HG03442 (cell line): ENCODE measurements at regions not wholly inside any gene's neighbourhood (a gene's known extent, or its start where the extent isn't known, plus 50 kb on each side); places are given as distances from the start of the nearest gene placed in this dataset.
"Not testable (repeated sequence)": the region's sequence is repeated elsewhere in the genome, so short reads cannot be mapped to it uniquely, and the experiment has no call there.

Experiments
- ATAC-seq: cut with Tn5 transposase; IDR thresholded peaks from one replicate; pipeline ENCODE4 v1.9.1; 2021; ENCODE audit warnings: mild to moderate bottlenecking, moderate library complexity; ENCODE audit not compliant: unreplicated experiment

DNA sequence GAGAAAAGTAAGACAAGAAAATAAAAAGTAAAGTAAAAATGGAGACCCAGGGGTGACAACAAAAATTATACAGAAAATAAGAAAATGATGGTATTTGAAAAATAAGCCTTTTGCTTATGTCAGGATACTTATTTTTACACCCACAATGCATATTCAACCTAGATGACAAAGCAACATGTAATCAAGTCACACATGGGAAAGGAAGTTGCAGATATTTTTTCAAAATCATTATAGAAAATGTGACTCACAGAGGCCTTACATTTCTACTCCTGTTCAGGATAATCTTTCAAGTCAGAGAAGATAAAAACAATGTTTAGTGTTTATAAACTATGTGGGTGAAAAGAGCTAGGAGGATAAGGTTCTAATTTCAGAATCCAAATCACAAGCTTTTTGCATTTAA is 275.3 kb upstream of the UBE2E3 start:
- no peak for ATAC-seq

DNA sequence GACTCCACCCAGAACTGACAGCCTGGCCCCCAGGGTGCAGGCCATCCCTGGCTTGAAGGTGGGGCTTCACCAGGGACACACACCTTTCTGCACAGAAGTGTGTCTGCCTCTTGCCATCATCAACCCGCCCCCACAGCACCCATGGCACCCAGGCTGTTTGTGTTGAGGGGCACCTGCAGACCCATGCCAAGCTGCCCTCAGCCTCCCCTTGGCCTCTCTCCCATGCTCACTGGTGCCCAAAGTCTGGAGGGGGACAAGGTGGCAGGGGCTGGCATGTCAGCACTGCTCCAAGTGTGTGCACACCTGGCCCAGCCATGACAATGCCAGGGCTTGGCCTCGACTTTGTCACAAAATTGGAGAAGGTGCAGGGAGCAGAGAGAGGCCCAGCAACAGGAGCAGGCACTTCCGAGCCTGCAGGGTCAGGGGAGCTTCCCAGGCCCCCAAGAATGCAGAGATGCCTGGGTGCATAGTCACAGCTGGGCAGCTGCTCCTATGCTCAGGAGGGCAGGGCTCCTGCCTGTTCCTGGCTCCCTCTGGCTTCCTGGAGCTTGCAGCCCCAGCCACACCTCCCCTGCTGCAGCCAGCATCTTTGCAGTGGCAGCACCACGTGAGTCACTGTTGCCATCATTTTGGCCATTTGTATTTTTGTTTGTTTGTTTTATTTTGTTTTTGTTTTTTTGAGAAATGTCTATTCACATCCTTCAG is 280.6 kb upstream of the UBE2E3 start:
- no peak for ATAC-seq

DNA sequence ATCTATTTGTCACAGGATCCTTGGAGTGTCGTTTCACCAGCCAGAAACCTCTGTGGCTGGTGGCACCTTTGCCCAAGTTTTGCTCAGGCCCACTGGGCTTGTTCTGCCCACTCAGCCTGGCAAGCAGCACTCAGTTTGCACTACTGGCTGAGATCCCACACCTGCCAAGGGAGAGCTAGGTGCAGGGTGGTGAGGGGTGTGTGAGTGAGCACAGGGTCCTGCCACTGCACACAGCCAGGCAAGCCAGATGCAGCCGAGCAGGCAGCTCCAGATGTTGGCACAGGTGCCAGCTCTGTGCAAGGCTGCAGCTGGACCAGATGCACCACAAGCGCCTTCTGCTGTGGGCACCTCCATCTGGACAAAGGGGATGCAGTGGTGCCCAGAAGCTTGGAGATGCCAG is 281.7 kb upstream of the UBE2E3 start:
- no peak for ATAC-seq

- no peak for ATAC-seq
Measured at GRCh38 chr2:180695586-180696401, 284.6 kb upstream of the UBE2E3 start.

DNA sequence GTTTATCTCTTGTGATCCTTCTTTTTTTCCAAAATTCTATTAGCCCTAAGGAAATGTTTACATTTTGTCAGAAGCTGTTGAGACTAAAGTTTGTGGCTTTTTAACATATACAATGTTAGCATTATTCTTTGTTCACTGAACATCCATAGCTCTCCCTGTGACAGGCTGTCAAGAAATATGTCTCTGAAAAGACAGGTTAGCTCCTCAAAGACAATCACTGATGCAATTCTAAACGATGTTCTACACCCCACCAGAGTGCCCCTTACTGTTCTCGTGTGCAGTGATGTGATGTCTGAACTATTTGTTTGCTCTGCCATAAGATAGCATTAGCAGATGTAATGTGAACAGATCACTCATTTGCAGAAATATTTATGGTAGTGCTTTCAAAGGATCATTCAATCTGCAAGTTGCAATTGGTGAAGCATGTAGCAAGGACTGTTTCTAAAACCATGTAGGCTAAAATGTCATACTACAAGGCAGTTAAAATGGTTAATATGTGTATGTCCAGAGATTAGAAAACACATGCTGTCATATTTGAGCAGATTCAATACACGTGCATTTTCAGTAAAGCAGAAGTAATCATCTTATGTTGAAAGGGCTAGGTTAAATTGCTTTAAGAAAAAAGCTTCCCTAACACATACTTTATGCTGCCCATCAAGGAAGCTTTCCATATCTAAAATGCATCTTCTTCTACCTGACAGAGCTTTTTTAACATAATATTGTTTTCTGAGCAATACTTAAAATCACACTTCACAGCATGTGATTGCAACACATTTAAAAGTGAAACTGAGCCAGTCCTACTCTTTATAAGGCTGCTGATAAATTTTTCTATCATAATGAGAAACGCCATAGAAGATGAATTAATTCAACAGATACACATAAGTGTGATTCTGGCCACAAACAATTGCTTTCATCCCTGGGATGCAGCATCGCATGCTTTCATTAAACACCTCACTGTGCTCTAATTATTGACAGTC is 285.7 kb upstream of the UBE2E3 start:
- ATAC-seq: no peak

- no peak for ATAC-seq
Measured at GRCh38 chr2:180692322-180692721, 288.1 kb upstream of the UBE2E3 start.

DNA sequence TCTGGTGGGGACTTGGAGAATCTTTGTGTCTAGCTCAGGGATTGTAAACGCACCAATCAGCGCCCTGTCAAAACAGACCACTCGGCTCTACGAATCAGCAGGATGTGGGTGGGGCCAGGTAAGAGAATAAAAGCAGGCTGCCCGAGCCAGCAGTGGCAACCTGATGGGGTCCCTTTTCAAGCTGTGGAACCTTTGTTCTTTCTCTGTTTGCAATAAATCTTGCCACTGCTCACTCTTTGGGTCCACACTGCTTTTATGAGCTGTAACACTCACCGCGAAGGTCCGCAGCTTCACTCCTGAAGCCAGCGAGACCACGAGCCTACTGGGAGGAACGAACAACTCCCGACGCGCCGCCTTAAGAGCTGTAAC is 288.6 kb upstream of the UBE2E3 start:
- not testable (repeated sequence) for ATAC-seq

DNA sequence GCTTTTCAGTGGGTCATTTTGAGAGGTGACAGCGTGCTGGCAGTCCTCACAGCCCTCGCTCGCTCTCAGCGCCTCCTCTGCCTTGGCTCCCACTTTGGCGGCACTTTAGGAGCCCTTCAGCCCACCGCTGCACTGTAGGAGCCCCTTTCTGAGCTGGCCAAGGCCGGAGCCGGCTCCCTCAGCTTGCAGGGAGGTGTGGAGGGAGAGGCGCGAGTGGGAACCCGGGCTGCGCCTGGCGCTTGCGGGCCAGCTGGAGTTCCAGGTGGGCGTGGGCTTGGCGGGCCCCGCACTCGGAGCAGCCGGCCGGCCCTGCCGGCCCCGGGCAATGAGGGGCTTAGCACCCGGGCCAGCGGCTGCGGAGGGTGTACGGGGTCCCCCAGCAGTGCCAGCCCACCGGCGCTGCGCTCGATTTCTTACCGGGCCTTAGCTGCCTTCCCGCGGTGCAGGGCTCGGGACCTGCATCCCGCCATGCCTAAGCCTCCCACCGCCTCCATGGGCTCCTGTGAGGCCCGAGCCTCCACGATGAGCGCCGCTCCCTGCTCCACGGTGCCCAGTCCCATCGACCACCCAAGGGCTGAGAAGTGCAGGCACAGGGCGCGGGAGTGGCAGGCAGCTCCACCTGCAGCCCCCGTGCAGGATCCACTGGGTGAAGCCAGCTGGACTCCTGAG is 289.1 kb upstream of the UBE2E3 start:
- not testable (repeated sequence) for ATAC-seq

- ATAC-seq: no peak
Measured at GRCh38 chr2:180690611-180691010, 289.8 kb upstream of the UBE2E3 start.

DNA sequence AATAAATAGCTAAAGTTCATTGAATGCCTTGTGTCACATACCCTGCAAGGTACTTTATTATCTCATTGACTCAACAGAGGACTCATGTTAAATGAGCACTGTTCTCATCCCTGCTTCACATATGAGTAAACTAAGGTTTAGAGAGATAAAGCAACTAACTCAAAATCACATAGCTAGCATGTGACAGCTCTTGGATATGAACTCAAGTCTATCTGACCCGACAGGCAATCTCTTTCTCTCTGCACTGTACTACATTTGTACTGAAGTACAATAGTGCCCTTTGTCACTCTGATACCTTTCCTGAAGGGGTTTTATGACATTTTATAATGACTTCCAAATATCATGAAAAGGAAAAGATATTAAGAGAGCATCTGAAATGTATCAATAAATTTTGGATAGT is 297.5 kb upstream of the UBE2E3 start:
- no peak for ATAC-seq

DNA sequence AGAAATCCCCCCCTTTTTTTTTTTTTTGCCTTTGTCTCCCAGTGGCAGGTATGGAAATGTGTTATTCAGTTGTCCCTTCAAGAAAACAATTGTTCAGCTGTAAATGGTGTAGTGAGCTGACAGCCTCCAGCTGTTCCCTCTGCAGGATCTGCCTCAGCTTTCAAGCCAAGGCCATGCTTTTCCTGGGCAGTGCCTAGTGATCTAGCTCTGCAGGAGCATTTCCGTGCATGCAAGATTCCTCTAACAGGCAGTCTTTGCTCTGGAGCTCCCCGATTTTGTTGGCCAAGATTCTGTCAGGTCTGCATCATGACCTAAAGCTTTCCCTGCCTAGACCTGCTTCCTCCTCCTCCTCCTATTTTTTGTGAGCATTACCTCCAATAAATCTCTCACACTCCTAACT is 300.7 kb upstream of the UBE2E3 start:
- ATAC-seq: no peak

- ATAC-seq: no peak
Measured at GRCh38 chr2:180678625-180678972, 301.8 kb upstream of the UBE2E3 start.

DNA sequence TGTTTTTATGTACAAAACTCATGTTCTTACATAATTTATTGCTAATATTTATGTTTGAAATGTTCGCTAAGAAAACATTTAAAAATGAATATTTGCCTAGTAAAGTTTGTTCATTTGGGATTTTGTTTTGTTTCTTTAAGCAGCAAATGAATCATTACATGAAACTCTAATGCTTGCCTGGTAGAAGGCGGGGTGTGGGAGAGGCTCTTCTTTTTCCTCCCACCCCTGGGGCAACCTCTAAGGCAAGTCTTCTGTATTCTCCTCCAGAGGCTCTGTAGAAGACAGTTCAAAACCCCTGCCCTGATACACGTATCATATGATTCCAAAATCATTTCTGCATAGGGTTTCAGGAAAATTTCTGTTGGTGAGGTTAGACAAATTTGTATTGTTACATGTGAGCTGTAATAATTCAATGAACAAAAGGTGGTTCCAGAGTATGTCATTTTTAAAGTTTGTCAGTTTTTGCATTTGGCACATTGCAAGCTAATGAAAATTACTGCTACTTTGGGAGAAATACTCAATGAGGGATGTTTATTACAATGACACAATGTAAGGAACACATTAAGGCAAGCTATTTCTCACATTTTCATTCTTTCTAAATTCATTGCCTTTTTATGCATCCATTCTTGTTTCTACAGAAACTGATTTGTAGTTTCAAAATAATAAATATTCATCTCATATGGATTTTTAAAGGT is 302.3 kb upstream of the UBE2E3 start:
- no peak for ATAC-seq

DNA sequence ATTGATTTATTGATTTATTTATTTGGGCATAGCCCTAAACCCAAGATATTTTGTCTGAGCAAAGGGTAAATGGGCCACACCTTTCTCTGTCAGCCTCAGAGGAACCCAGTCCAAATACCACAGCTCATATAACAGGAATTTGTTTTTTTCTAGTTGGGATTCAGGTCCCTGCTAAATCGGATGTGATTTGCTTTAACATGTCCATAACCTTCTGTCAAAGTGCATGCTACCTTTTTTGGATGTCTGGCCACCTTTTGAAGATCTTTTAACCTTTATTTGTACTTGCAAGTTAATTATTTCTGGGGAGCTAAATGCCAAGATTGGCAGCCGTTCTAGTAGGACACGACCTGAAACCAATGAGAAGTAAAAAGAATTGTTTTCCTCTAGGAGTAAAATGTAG is 303.2 kb upstream of the UBE2E3 start:
- no peak for ATAC-seq

- ATAC-seq: no peak
Measured at GRCh38 chr2:180676520-180677025, 303.8 kb upstream of the UBE2E3 start.

DNA sequence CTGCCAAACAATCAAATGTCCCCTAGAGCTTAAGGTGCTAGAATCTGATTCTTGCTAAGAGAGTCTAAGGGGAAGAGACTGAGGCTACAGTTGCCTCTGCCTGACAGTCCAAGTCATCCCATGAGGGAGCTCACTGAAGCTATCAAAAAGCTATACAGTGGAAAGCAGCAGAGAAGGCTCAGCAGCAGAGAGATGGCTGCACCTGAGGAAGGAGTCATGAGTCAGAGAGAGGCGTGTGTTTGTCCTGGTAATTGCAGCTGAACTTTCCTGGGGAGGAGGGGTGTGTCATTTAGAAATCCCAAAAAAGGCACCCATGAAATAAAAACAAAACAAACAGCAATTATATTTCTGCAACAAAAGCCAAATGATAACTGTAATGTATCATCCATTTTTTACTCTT is 305.2 kb upstream of the UBE2E3 start:
- no peak for ATAC-seq

DNA sequence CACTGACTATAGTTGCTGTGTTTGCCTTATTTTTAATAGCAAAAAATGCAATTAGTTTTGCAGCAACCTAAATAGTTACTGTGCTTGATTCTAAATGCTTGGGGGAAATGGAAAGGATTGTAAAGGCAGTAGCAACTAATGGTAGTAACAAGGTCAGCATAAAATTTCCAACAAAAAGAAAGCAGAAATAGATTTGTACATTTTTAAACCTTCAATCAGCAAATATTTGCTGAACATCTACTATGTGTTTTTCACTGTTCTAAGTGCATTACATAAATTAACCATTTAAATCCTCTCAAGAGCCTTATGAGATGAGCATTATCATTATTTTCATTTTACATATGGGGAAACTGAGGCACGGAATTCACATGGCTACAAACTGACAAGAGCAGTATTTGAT is 308.0 kb upstream of the UBE2E3 start:
- no peak for ATAC-seq

- no peak for ATAC-seq
Measured at GRCh38 chr2:180670302-180671003, 310.0 kb upstream of the UBE2E3 start.

DNA sequence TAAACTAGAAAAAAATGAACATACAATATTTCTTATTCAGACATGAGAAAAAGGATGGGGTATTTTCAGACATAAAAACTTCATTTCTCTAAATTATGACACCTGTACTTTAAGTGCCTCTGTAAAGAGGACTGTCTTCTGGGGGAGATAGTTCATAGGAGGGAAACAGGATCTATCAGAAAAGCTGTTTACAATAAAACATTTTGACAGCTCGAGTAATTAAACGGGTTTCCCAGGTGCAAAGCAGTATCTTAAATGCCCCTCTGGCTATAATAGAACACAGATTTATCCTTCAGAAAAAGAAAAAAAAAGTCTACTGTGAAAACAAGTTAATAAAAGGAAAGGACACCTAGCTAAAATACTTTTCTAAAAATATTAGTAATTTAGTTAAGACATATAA is 311.4 kb upstream of the UBE2E3 start:
- ATAC-seq: no peak

GRCh38 chr2:180664507-180664906 is 315.9 kb upstream of the UBE2E3 start:
- no peak for ATAC-seq
